GM23248 (cell line): ENCODE measurements at regions not wholly inside any gene's neighbourhood (a gene's known extent, or its start where the extent isn't known, plus 50 kb on each side); places are given as distances from the start of the nearest gene placed in this dataset.

Experiments
- EZH2 ChIP-seq: fragments of 200-600 bp; sonication (generic); IDR thresholded peaks from 2 replicates; pipeline ENCODE4 v1.6.1; 2018; ENCODE audit warnings: antibody characterized with exemption, mild to moderate bottlenecking; ENCODE audit not compliant: insufficient read depth, poor library complexity, severe bottlenecking
- EZH2phosphoT487 ChIP-seq: fragments of 200-600 bp; sonication (generic); IDR thresholded peaks from 2 replicates; pipeline ENCODE4 v1.6.1; 2018; ENCODE audit warnings: antibody characterized with exemption, moderate library complexity, mild to moderate bottlenecking, low read depth; ENCODE audit not compliant: insufficient read depth

- TF ChIP-seq EZH2 (no peak), EZH2phosphoT487 (no peak)
These were observed 131.1 kb upstream of the INPP4B start for GRCh38 chr4:142977182-142977581.
